MM.1S (cell line): ENCODE measurements at regions not wholly inside any gene's neighbourhood (a gene's known extent, or its start where the extent isn't known, plus 50 kb on each side); places are given as distances from the start of the nearest gene placed in this dataset.

Source experiments
- DNase-seq: peaks from one replicate; pipeline ENCODE4 v3.0.0-alpha.2; 2015
- H2AFZ ChIP-seq: fragments of 300-600 bp; sonication (generic); 2 replicates; pipeline ENCODE4 v1.6.0; 2016; ENCODE audit warnings: antibody characterized with exemption, low read length
- H3F3A ChIP-seq: fragments of 300-600 bp; sonication (generic); 2 replicates; pipeline ENCODE4 v1.6.1; 2016; ENCODE audit warnings: mild to moderate bottlenecking, antibody characterized with exemption, low read length, moderate library complexity, mixed read lengths; ENCODE audit not compliant: insufficient read depth
- H3K27ac ChIP-seq: fragments of 300-600 bp; sonication (generic); 2 replicates; pipeline ENCODE4 v1.5.1; 2016; ENCODE audit warnings: mild to moderate bottlenecking, low read length
- H3K27me3 ChIP-seq: fragments of 300-600 bp; sonication (generic); replicated peaks from 2 replicates; pipeline ENCODE4 v1.6.0; 2016; ENCODE audit warnings: low read length; ENCODE audit not compliant: insufficient read depth
- H3K36me3 ChIP-seq: fragments of 300-600 bp; sonication (generic); replicated peaks from 2 replicates; pipeline ENCODE4 v1.6.1; 2016; ENCODE audit warnings: mild to moderate bottlenecking, low read length, mixed read lengths; ENCODE audit not compliant: insufficient read depth
- H3K4me1 ChIP-seq: fragments of 300-600 bp; sonication (generic); 2 replicates; pipeline ENCODE4 v1.6.1; 2016; ENCODE audit warnings: low read length, mixed read lengths
- H3K4me2 ChIP-seq: fragments of 300-600 bp; sonication (generic); 2 replicates; pipeline ENCODE4 v1.6.0; 2016; ENCODE audit warnings: low read depth, low read length
- H3K4me3 ChIP-seq: fragments of 300-600 bp; sonication (generic); 2 replicates; pipeline ENCODE4 v1.5.1; 2016; ENCODE audit warnings: low read length, mixed read lengths
- H3K79me2 ChIP-seq: fragments of 300-600 bp; sonication (generic); 2 replicates; pipeline ENCODE4 v1.6.1; 2016; ENCODE audit warnings: mixed run types, low read length, mixed read lengths
- H3K9ac ChIP-seq: fragments of 300-600 bp; sonication (generic); 2 replicates; pipeline ENCODE4 v1.6.1; 2016; ENCODE audit warnings: low read length, mixed read lengths
- H3K9me2 ChIP-seq: fragments of 300-600 bp; sonication (generic); replicated peaks from 2 replicates; pipeline ENCODE4 v1.6.1; 2016; ENCODE audit warnings: mild to moderate bottlenecking, low read length, mixed read lengths; ENCODE audit not compliant: insufficient read depth
- H3K9me3 ChIP-seq: fragments of 300-600 bp; sonication (generic); replicated peaks from 2 replicates; pipeline ENCODE4 v1.6.1; 2016; ENCODE audit warnings: mild to moderate bottlenecking, low read length, mixed read lengths; ENCODE audit not compliant: insufficient read depth
- H4K20me1 ChIP-seq: fragments of 300-600 bp; sonication (generic); 2 replicates; pipeline ENCODE4 v1.6.1; 2016; ENCODE audit warnings: mild to moderate bottlenecking, low read length, moderate library complexity, mixed read lengths; ENCODE audit not compliant: insufficient read depth
- EZH2 ChIP-seq: fragments of 300-600 bp; sonication (generic); optimal IDR thresholded peaks from 2 replicates; pipeline ENCODE3; 2017; ENCODE audit warnings: low read depth, mild to moderate bottlenecking, antibody characterized with exemption, low read length, mixed read lengths
- EZH2phosphoT487 ChIP-seq: fragments of 300-600 bp; sonication (generic); IDR thresholded peaks from 2 replicates; pipeline ENCODE4 v1.6.1; 2018; ENCODE audit warnings: antibody characterized with exemption, low read length
- TF ChIP-seq, protein P1 (sequence below): fragments of 300-600 bp; sonication (generic); IDR thresholded peaks from 2 replicates; pipeline ENCODE4 v1.5.1; 2016; ENCODE audit warnings: antibody characterized with exemption, low read length, mixed read lengths

DNA sequence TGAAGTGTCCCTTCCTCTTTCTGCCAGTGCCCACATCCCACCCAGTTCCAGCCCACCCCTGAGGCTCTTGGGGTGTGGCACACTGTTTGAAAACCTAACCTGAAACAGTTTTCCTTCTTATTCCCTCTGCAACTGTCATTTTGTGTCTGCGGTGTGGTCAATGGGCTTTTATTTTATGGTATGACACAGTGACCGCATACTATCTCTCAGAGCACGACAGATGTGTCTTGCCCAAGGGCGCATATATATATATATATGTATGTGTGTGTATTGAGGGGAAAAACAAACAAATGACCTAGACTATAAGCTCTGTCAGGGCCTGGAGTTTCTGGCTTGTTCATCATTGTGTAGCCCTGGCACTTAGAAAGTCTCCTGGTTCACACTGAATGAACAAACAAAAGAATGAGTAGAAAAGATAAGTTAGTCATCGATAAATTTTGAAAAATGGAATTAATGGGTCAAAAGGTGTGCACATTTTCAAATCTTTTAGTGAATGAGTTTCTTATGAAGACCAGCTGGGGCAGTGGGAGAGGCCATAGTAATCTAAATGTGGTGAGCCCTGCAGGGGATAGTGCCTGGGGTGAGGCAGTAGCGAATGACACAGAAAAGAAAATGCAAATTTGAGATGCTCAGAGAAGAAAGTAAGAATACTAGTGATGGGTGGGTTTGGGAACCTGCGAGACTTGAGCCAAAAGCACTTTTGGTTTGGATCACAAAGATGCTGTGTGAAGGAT is 198.4 kb downstream of the SNX10 start:
- no peak for DNase-seq
- no peaks in the 10 kb centered on the region for H3K9me3 ChIP-seq
- no peak overlapping the region for H2AFZ ChIP-seq
- no peaks in the 10 kb centered on the region for H3K4me1 ChIP-seq
- H3K79me2 ChIP-seq: no peaks in the 10 kb centered on the region
- no peak overlapping the region for H3K27ac ChIP-seq
- no peaks in the 10 kb centered on the region for H3K9me2 ChIP-seq
- no peaks in the 10 kb centered on the region for H3F3A ChIP-seq
- no peaks in the 10 kb centered on the region for H4K20me1 ChIP-seq
- no peaks in the 10 kb centered on the region for H3K27me3 ChIP-seq
- H3K36me3 ChIP-seq: no peaks in the 10 kb centered on the region
- H3K4me3 ChIP-seq: no peak overlapping the region
- no peak overlapping the region for H3K4me2 ChIP-seq
- no peak overlapping the region for H3K9ac ChIP-seq
- TF ChIP-seq, protein P1, sequence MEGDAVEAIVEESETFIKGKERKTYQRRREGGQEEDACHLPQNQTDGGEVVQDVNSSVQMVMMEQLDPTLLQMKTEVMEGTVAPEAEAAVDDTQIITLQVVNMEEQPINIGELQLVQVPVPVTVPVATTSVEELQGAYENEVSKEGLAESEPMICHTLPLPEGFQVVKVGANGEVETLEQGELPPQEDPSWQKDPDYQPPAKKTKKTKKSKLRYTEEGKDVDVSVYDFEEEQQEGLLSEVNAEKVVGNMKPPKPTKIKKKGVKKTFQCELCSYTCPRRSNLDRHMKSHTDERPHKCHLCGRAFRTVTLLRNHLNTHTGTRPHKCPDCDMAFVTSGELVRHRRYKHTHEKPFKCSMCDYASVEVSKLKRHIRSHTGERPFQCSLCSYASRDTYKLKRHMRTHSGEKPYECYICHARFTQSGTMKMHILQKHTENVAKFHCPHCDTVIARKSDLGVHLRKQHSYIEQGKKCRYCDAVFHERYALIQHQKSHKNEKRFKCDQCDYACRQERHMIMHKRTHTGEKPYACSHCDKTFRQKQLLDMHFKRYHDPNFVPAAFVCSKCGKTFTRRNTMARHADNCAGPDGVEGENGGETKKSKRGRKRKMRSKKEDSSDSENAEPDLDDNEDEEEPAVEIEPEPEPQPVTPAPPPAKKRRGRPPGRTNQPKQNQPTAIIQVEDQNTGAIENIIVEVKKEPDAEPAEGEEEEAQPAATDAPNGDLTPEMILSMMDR: no peak
- TF ChIP-seq EZH2 (no peak), EZH2phosphoT487 (no peak)

DNA sequence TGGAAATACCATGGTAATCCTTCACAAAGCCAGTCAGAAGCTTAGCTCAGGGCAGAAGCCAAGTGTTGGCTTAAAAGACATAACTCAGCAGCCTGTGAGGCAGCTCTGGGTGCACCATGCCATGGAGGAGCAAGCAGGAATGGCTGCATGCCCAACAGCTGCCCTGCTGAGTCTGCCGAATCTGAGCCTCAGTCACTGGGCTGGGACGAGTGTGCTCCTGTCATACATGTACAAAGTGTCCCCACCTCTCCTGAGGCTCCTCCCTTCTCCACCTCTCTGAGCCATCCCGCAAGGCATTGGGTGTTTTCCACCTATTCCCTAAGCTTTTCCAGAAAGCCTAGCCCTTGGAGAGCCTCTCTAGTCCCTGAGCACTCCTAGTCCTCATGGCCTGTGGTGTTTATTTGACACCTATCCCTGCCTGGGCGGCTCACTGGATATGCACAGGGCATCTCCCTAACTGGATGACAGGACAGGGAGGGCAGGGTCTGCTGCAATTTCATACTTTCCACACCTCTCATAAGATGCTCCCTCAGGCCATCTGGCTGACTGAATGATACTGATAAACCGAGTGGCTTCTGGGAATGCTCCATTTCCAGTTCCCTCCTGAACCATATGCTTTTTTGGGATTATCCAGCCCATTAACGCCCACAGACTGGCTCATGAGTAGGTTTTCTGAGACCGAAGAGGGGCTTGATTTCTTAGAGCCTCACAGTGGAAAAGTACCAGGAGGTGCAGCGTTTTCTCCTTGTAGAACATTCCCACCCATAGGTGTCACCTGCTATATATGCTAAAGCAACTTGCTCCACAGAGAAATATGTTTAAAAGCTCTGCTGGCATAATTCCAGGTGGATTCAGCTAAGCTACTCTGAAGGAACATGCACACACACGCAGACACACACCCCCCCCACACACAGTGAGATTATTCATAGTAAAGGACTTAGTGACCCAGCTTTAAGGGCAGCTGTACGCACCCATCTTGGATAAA is 199.3 kb downstream of the SNX10 start:
- H4K20me1 ChIP-seq: no peaks in the 10 kb centered on the region
- no peaks in the 10 kb centered on the region for H3K36me3 ChIP-seq
- no peak overlapping the region for H2AFZ ChIP-seq
- no peak for TF ChIP-seq EZH2
- no peak for TF ChIP-seq EZH2phosphoT487
- TF ChIP-seq, protein P1: no peak
- no peaks in the 10 kb centered on the region for H3K4me1 ChIP-seq
- no peaks in the 10 kb centered on the region for H3F3A ChIP-seq
- no peaks in the 10 kb centered on the region for H3K9me3 ChIP-seq
- H3K27ac ChIP-seq: no peak overlapping the region
- no peaks in the 10 kb centered on the region for H3K27me3 ChIP-seq
- no peak for DNase-seq
- H3K4me2 ChIP-seq: no peak overlapping the region
- H3K4me3 ChIP-seq: no peak overlapping the region
- no peaks in the 10 kb centered on the region for H3K9me2 ChIP-seq
- H3K9ac ChIP-seq: no peak overlapping the region
- no peaks in the 10 kb centered on the region for H3K79me2 ChIP-seq

DNA sequence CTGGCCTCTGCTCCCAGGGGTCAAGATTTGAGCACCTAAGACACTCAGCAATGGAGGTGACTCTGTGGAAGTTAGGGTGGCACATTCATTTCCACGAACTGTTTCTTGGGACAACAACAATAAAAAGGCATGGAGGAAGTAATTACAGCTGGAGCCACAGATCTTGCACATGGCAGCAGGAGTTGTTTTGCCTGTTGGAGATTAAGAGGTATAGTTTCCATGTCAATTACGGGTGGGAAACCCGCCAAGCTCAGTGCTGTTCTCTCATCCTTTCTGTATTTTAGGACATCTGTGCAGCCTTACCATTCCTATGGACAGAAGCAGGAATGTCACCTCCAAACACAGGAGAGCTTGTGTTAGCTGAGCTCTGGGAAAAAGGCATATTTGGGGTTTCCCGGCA is 201.2 kb downstream of the SNX10 start:
- Histone ChIP-seq H3K4me3 (no peak overlapping the region), H3F3A (no peaks in the 10 kb centered on the region), H3K9ac (no peak overlapping the region), H3K4me2 (no peak overlapping the region), H3K36me3 (no peaks in the 10 kb centered on the region), H3K9me3 (no peaks in the 10 kb centered on the region), H3K27ac (no peak overlapping the region), H3K79me2 (no peaks in the 10 kb centered on the region), H3K4me1 (no peaks in the 10 kb centered on the region), H3K9me2 (no peaks in the 10 kb centered on the region), H4K20me1 (no peaks in the 10 kb centered on the region), H2AFZ (no peak overlapping the region), H3K27me3 (no peaks in the 10 kb centered on the region)
- DNase-seq: no peak
- TF ChIP-seq EZH2phosphoT487: no peak
- TF ChIP-seq EZH2: no peak
- TF ChIP-seq, protein P1: no peak
